Activated naive CD8-positive, alpha-beta T cell treated with anti-CD3 and anti-CD28 coated beads, Interleukin-2, amount 50 U/mL, for 24 hours (primary cell): ENCODE measurements at regions not wholly inside any gene's neighbourhood (a gene's known extent, or its start where the extent isn't known, plus 50 kb on each side); places are given as distances from the start of the nearest gene placed in this dataset.
"Not testable (repeated sequence)": the region's sequence is repeated elsewhere in the genome, so short reads cannot be mapped to it uniquely, and the experiment has no call there.

Source experiments
- ATAC-seq: fragments of 150-1000 bp; cut with Tn5 transposase; one replicate; pipeline ENCODE4 v1.10.0; 2021
- DNase-seq: peaks from one replicate; pipeline ENCODE4 v3.0.0; 2021
- H3K27ac Mint-ChIP-seq: one replicate; pipeline ENCODE4 v1.8.0; 2021; ENCODE audit warnings: mild to moderate bottlenecking, mixed read lengths
- H3K27me3 Mint-ChIP-seq: one replicate; pipeline ENCODE4 v1.8.0; 2021; ENCODE audit warnings: mixed read lengths
- H3K36me3 Mint-ChIP-seq: one replicate; pipeline ENCODE4 v1.8.0; 2021; ENCODE audit warnings: low read depth, mixed read lengths
- H3K4me1 Mint-ChIP-seq: one replicate; pipeline ENCODE4 v1.8.0; 2021; ENCODE audit warnings: mixed read lengths
- H3K4me3 Mint-ChIP-seq: one replicate; pipeline ENCODE4 v1.8.0; 2021; ENCODE audit warnings: mild to moderate bottlenecking, moderate library complexity, mixed read lengths
- H3K9me3 Mint-ChIP-seq: one replicate; pipeline ENCODE4 v1.8.0; 2021; ENCODE audit warnings: mixed read lengths

DNA sequence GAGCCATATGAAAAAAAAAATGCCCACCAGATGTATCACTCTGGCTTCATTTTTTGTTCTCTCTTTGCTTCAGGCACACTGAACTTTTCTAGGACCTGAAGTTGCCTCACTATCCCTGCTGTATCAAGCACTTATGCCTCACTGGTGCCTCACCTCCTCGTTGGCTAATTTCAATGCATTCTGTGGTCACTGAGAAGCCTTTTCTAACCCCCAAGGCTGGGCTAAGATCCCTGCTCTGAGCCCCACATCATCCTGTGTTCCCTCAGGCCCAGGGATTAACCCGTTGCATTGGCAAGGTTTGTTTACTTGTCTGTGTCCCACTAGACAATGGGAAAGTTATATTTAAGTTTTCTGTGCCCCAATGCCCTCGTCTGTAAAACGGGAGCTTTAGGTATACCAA, 362.7 kb downstream of the OSTF1 start:
- Mint-ChIP-seq H3K9me3 (no peaks in the 10 kb centered on the region), H3K27ac (no peak overlapping the region), H3K4me1 (no peaks in the 10 kb centered on the region), H3K36me3 (no peaks in the 10 kb centered on the region), H3K27me3 (no peaks in the 10 kb centered on the region), H3K4me3 (no peak overlapping the region)
- DNase-seq, result no peak
- no peak for ATAC-seq

DNA sequence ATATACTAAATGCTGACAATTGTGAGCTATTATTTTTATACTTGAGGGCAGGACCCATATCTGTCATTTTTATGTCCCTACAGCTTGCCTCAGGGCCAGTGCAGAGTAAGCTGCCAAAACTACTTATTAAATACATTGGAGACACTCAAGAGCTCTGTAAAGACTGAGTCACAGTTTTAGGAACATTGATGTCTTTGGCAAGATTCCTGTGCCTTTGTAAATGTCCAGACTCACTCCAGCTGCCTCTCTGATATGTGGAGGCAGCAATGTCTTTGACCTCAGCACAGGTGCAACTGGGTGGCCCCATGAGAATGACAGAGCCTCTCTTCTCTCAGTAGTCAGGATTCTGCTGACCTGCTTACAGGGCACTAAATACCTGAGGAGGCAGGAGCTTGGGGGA, 363.2 kb downstream of the OSTF1 start:
- no peak overlapping the region for H3K4me3 Mint-ChIP-seq
- no peak for ATAC-seq

DNA sequence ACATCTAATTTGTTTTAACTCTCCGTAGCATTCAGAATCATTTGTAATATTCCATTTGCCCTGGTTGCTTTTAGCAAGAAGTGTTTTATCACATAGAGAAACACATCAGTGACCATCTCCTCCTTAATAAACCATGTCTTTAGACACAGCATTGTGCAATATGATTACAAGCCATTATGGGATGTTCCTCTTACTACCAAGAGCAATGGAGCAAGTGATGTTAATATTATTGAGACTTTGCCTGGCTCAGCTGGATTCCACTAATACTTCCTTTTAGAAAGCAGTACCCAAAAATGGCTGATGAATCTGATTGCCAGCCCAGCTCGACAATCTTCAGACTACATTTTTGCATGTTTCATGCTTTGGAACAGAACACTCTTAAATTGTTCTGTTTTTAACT, 364.2 kb downstream of the OSTF1 start:
- H3K4me3 Mint-ChIP-seq, result no peak overlapping the region
- DNase-seq (no peak), ATAC-seq (no peak)
- H3K4me1 Mint-ChIP-seq, result no peaks in the 10 kb centered on the region
- H3K27me3 Mint-ChIP-seq, result no peaks in the 10 kb centered on the region
- H3K27ac Mint-ChIP-seq, result no peak overlapping the region
- H3K9me3 Mint-ChIP-seq, result no peaks in the 10 kb centered on the region
- H3K36me3 Mint-ChIP-seq, result no peaks in the 10 kb centered on the region

More for the DNA sequence above, 363.2 kb downstream of the OSTF1 start:
- DNase-seq, result no peak
- Mint-ChIP-seq H3K9me3 (no peaks in the 10 kb centered on the region), H3K27ac (no peak overlapping the region), H3K4me1 (no peaks in the 10 kb centered on the region), H3K27me3 (no peaks in the 10 kb centered on the region), H3K36me3 (no peaks in the 10 kb centered on the region)

DNA sequence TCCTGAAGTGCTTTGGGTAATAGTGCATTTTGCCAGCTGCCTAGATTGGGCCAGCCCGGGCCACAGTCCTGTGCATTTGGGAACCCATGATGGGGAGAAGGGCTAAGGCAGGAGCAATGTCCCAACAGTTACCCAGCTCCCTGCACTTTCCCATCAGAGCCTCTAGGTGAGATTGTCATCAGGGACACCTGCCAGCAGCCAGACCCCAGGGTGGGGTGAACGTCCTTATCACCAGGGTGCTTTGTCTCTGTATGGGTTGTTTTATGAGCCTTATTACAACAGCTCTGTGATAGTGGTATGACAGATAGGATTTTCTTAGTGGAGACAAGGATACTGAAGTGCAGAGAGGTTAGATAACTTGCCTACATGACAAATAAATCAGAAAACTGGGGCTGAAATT, 365.7 kb downstream of the OSTF1 start:
- no peaks in the 10 kb centered on the region for H3K4me1 Mint-ChIP-seq
- ATAC-seq (no peak), DNase-seq (no peak)
- no peaks in the 10 kb centered on the region for H3K27me3 Mint-ChIP-seq
- no peaks in the 10 kb centered on the region for H3K9me3 Mint-ChIP-seq
- H3K36me3 Mint-ChIP-seq, result no peaks in the 10 kb centered on the region
- H3K4me3 Mint-ChIP-seq, result no peak overlapping the region
- no peak overlapping the region for H3K27ac Mint-ChIP-seq

DNA sequence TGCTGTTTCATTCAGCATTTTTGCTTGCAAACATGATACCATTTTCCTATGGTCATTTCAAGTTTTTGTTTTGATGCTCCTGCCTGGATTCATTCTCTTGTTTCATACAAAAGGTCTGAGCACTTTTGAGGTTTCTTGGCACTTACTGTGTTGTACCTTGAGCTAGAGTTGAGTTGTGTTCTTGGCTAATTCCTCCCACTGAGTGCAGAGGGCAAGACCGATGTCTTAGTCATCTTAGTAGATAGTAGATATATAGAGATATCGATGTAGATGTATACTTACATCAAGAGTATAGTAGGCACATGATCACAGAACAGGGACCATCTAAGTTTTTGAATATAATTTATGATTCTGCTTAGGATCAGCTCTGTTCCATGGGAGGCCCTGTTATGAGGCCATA, 366.6 kb downstream of the OSTF1 start:
- Mint-ChIP-seq H3K36me3 (no peaks in the 10 kb centered on the region), H3K4me1 (no peaks in the 10 kb centered on the region), H3K27me3 (no peaks in the 10 kb centered on the region), H3K9me3 (no peaks in the 10 kb centered on the region), H3K27ac (no peak overlapping the region), H3K4me3 (no peak overlapping the region)
- DNase-seq (no peak), ATAC-seq (no peak)

DNA sequence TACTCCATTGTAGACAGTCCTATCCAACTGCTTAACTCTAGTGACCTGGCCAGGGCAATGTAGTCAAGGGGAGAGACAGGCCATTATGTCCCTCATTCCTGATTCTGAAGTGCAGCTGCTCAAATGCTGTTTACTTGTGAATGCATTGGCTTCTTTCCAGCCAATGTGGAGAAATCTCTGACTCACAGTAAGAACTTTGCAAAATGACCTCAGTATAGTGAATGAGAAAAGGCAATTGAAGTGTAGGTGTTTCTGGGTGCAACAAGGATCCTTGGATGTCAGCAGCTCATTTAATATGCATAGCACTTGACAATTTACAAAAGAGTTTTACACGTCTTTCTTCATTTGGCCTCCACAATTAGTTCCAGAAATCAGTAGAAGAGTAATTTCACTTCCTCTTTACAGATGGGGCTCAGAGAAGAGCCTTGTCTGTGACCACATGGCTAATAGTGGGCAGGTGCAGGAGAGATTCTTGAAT, 367.2 kb downstream of the OSTF1 start:
- no peaks in the 10 kb centered on the region for H3K36me3 Mint-ChIP-seq
- DNase-seq (no peak), ATAC-seq (no peak)
- no peak overlapping the region for H3K4me3 Mint-ChIP-seq
- no peaks in the 10 kb centered on the region for H3K27me3 Mint-ChIP-seq
- H3K4me1 Mint-ChIP-seq, result no peaks in the 10 kb centered on the region
- no peaks in the 10 kb centered on the region for H3K9me3 Mint-ChIP-seq
- H3K27ac Mint-ChIP-seq, result no peak overlapping the region

DNA sequence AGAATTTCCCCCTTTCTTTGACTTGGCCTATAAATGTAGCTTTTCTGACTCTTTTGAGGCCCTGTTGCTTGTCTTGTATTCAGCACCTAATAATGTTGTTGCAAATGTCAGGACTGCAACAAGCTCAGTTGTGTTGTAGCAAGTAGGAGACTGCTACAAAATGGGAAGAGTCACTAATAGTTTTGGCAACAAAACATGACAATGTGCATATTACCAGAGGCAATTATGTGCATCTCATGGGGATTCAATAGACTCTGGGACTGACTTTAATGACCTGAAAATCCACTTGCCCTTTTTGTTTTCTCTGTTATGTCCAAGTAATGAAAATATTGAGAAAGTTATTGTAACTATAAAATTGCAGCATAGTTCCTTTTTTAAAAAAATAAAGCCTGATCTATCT, 368.4 kb downstream of the OSTF1 start:
- Mint-ChIP-seq H3K4me1 (no peaks in the 10 kb centered on the region), H3K27ac (no peak overlapping the region), H3K27me3 (no peaks in the 10 kb centered on the region), H3K4me3 (no peak overlapping the region), H3K9me3 (no peaks in the 10 kb centered on the region), H3K36me3 (no peaks in the 10 kb centered on the region)
- ATAC-seq, result no peak
- no peak for DNase-seq

DNA sequence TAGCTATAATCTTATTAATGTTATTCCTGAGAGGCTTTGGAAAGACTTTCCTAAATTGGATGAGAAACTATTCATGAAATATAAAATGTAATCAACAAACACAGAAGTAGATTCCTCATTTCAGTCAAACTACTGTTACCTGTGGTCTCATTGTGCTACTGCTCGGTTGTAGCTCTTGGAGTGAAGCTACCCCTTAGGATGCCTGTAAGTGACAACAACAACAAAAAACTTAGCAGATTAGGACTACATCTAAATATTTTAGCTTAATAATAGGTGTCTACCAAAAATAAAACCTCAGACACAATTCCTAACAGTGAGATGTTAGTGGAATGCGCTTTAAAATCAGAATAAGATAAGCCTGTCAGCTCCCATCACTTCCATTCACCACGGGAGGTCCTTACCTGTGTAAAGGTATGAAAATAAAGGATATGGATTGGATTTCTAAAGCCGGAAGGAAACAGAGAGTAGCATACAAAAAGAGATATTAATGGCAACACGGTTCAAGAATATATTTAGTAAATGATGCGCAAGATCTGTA, 369.2 kb downstream of the OSTF1 start:
- H3K36me3 Mint-ChIP-seq, result no peaks in the 10 kb centered on the region

DNA sequence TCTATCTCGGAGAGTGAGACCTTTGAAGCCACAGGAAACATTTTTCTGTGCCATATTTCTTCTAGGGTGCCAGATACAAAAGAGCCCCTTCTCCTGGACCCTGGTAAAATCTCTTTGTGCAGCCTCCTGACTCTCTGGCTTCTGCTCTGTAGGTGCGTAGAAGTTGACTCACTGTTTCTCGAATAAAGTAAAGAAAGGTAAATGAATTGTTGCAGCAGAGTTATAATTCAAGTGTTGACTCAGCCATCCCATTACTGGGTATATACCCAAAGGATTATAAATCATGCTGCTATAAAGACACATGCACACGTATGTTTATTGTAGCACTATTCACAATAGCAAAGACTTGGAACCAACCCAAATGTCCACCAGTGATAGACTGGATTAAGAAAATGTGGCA, 371.0 kb downstream of the OSTF1 start:
- H3K27me3 Mint-ChIP-seq, H3K9me3 Mint-ChIP-seq, H3K4me3 Mint-ChIP-seq, ATAC-seq, DNase-seq, H3K36me3 Mint-ChIP-seq, H3K4me1 Mint-ChIP-seq, H3K27ac Mint-ChIP-seq: not testable (repeated sequence)

More for the DNA sequence above, 369.2 kb downstream of the OSTF1 start:
- no peaks in the 10 kb centered on the region for H3K9me3 Mint-ChIP-seq
- DNase-seq (no peak), ATAC-seq (no peak)
- H3K27me3 Mint-ChIP-seq, result no peaks in the 10 kb centered on the region
- no peak overlapping the region for H3K27ac Mint-ChIP-seq
- no peak overlapping the region for H3K4me3 Mint-ChIP-seq
- no peaks in the 10 kb centered on the region for H3K4me1 Mint-ChIP-seq

DNA sequence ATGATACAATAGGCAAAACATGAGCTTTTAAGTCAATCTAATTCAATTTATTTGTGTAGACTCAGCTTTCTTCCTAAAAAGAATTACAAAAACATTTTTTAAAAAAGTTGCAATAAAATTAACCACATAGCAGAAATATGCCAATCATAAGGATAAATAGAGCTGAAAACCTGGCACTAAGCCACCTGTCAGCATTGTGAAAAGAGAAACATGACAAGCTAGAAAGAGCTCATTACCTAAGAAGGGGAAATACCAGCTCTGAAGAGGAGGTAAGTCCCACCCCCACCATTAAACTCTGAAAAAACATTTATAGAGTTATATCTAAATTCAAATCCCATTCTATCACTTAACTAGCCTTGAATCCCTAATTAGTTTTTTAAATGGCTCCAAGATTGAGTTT, 372.9 kb downstream of the OSTF1 start:
- DNase-seq (no peak), ATAC-seq (no peak)

DNA sequence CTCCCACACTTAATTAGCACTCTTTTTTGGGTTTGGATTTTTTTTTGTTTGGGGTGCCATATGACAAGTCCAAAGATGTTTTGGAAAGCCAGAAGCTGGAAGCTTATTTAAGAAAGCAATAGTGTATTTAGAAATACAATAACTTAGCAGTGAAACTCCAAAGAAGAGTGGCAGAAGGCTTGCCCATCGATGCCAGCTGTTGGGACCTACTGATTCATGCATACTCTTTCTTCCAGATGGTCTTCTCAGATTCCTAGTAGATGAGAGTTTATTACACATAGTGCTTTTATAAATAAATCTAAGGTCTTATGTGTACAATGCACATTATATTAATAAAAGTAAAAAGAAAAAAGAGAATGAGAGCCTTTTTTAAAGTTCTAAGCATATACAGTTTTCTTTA, 374.6 kb downstream of the OSTF1 start:
- no peak overlapping the region for H3K4me3 Mint-ChIP-seq
- no peaks in the 10 kb centered on the region for H3K27me3 Mint-ChIP-seq
- no peak overlapping the region for H3K27ac Mint-ChIP-seq
- no peaks in the 10 kb centered on the region for H3K4me1 Mint-ChIP-seq
- no peaks in the 10 kb centered on the region for H3K9me3 Mint-ChIP-seq
- no peaks in the 10 kb centered on the region for H3K36me3 Mint-ChIP-seq
- ATAC-seq, result no peak
- DNase-seq, result no peak

More for the DNA sequence above, 372.9 kb downstream of the OSTF1 start:
- Mint-ChIP-seq H3K4me3 (no peak overlapping the region), H3K27ac (no peak overlapping the region), H3K27me3 (no peaks in the 10 kb centered on the region), H3K4me1 (no peaks in the 10 kb centered on the region), H3K36me3 (no peaks in the 10 kb centered on the region), H3K9me3 (no peaks in the 10 kb centered on the region)

DNA sequence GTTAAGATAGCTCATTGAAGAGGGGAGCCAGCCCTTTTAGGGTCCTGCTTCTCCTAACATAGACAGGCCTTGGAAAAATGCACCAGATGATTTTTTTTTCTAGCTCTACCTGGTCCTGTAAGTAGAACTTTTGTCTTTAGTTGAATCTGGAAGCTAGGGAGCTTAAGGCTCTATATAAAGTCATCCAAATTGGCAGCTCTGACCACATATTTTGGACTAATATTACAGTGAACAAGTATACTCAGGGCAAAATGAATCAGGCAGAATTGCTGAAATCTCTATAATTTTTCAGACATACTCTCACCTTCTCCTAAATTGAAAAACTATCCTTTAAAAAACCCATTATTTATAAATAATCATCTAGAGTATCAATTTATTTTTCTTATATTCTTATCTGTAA, 375.6 kb downstream of the OSTF1 start:
- Mint-ChIP-seq H3K4me3 (no peak overlapping the region), H3K9me3 (no peaks in the 10 kb centered on the region), H3K27ac (no peak overlapping the region), H3K27me3 (no peaks in the 10 kb centered on the region), H3K4me1 (no peaks in the 10 kb centered on the region), H3K36me3 (no peaks in the 10 kb centered on the region)
- ATAC-seq (no peak), DNase-seq (no peak)

DNA sequence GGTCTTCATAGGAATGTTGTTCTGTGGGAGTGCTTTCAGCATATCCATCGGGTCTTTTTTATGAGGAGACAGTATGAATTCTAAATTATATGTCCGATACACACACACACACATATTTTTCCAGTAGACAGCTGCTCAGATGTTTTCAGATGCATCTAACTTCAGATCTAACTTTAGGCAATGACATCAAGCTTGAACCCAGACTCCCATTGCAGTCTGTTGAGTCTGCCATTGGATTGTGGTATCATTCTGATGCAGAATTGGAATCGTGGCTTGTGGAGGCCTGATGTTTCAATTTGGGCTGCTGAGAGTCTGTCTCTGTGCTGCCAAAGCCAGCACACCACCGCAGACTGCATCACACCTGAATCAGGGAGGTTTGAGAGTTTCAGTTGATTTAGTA, 376.4 kb downstream of the OSTF1 start:
- Mint-ChIP-seq H3K27me3 (no peaks in the 10 kb centered on the region), H3K27ac (no peak overlapping the region), H3K9me3 (no peaks in the 10 kb centered on the region), H3K4me3 (no peak overlapping the region), H3K36me3 (no peaks in the 10 kb centered on the region), H3K4me1 (no peaks in the 10 kb centered on the region)
- no peak for ATAC-seq
- DNase-seq, result no peak

DNA sequence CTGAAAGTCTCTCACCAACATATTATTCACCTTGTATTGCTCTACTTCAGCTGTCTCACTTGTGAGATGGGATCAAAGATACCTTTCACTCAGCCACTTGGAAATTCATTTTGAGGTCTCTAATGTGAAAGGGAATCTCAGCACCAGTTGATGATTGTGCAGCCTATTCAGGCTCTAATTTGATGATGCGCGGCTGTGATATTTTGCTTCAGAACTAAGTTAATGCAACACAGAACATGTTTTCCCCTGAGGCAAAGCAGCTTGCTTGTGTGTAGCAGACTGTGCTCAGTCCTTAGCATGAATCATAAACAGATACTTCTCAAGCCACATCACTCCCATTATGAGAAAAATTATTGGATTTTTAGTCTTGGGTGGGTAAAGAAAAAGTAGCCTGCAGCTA, 378.8 kb downstream of the OSTF1 start:
- DNase-seq (no peak), ATAC-seq (no peak)
- Mint-ChIP-seq H3K4me3 (no peak overlapping the region), H3K27ac (no peak overlapping the region), H3K9me3 (no peaks in the 10 kb centered on the region), H3K4me1 (no peaks in the 10 kb centered on the region), H3K36me3 (no peaks in the 10 kb centered on the region), H3K27me3 (peaks cover 2% of the 10 kb centered on the region)

DNA sequence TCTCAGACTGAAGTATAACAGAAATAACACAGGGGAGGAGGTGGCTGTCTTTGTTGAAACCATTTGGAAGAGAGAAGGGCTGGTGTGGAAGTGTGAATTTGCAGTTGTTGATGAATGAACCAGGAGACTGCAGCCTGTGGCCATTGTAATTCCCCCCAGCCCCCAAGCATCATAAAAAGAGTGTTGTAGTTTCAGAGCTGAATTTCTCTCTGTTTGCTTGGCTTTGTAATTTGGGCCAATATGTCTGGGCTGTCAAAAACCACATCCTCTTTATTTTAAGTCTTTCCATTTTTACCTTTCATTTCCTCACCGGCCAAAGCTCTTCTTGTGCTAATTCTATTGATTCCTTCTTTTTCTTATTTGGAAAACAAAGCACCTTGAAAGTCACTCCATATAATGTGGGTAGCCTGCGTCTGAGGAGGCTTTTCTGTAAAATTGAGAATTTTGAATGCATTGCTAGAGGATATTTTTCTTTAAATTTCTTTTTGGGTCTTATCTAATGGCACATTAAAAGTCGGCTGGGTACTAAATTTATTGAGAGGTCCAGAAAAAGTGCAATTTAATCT, 383.3 kb downstream of the OSTF1 start:
- Mint-ChIP-seq H3K4me1 (no peaks in the 10 kb centered on the region), H3K27me3 (peaks cover 2% of the 10 kb centered on the region), H3K36me3 (no peaks in the 10 kb centered on the region), H3K4me3 (no peak overlapping the region), H3K9me3 (no peaks in the 10 kb centered on the region), H3K27ac (no peak overlapping the region)
- ATAC-seq, result no peak
- DNase-seq, result no peak

DNA sequence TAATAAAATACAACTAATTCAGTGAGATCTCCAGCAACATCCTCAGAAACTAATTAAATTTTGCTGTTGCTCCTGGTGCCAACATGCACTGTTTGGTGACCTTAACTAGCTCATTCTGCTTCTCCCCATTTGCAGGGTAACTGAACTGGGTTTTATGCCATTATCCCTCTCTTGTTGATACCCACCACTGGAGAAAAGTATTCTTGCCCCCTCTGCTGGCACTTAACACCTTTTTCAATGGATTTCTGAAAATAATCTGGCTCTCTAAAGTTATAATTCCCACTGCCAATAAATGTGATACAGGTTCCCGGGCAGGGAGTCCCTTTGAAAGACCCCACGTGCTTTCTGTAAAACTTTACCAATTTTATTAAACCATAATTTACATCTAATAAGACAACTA, 394.3 kb downstream of the OSTF1 start:
- H3K4me3 Mint-ChIP-seq, result no peak overlapping the region

More for the DNA sequence above, 394.3 kb downstream of the OSTF1 start:
- peaks cover 9% of the 10 kb centered on the region for H3K27me3 Mint-ChIP-seq
- ATAC-seq (no peak), DNase-seq (no peak)
- no peaks in the 10 kb centered on the region for H3K4me1 Mint-ChIP-seq
- no peaks in the 10 kb centered on the region for H3K36me3 Mint-ChIP-seq
- peaks cover 3% of the 10 kb centered on the region for H3K9me3 Mint-ChIP-seq
- no peak overlapping the region for H3K27ac Mint-ChIP-seq
